T-helper 1 cell treated with Interleukin-12 subunit alpha and Interleukin-12 subunit beta and Interleukin-4 antibody, amounts not matched to agents 30 ng/mL and 1 ng/mL, for 36 hours (primary cell): ENCODE measurements at regions not wholly inside any gene's neighbourhood (a gene's known extent, or its start where the extent isn't known, plus 50 kb on each side); places are given as distances from the start of the nearest gene placed in this dataset.

Experiments
- intact Hi-C: fragments of 100-400 bp; cut with micrococcal nuclease; formaldehyde crosslinking; loops from one replicate; pipeline ENCODE4 v1.15.1; 2024

DNA sequence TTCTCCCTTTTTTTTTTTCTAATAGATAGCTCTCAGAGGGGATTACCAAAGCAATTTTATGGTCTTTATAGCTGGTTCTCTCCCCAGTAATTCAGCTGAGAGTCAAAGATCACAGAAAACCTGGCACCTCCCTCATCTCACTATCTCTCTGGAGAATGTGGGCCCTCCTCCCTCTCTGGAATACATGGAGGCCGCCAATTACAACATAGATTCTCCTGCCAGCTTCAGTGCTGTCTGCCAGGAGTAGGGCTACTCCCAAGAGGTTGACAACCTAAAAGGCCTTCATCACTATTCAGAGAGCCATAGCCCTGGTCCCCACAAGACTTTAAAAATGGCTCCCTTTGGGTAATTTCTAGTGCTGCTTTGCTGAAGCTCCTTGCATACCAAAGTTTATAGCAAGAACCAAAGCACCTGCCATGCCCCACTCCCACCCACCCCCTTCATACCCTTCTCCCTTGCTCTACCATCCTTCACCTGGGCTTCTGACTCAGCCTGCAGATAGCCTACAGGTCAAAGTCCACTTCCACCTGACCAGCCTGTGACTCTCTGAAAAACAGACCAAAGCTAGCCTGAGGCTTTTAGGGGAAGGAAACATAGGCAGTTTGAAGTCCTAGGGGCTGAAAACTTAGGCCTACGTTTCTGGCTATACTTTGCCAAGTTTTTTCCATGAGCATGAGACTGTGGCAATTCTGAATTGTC, 472.3 kb downstream of the TNS1 start:
- intact Hi-C loops = no loop called here

GRCh38 chr2:217529271-217529670, 473.5 kb downstream of the TNS1 start:
- intact Hi-C loops = no loop called here

GRCh38 chr2:217527590-217528202, 475.1 kb downstream of the TNS1 start:
- intact Hi-C loops = no loop called here

- intact Hi-C loops = no loop called here
Measured at GRCh38 chr2:217525076-217525475, 477.7 kb downstream of the TNS1 start.

- intact Hi-C loops = no loop called here
Measured at GRCh38 chr2:217523286-217523685, 479.5 kb downstream of the TNS1 start.

DNA sequence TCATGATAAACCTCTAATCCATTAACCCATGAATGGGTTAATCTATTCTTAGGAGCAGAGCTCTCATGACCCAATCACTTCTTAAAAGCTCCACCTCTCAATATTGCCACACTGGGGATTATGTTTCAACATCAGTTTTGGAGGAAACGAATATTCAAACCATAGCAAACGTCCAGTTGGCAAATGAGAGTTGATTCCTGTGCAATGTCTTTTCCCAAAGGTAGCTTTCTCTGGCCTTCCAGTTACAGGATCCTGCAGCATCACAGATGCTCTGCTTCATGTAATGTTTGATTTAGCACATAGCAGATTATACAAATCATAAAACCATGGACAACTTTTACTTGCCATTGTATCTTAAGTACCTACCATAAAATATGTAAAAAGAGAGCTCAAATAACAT, 481.0 kb downstream of the TNS1 start:
- intact Hi-C loops = no loop called here

GRCh38 chr2:217520356-217521010, 482.3 kb downstream of the TNS1 start:
- intact Hi-C loops = no loop called here

GRCh38 chr2:217517402-217517801, 485.4 kb downstream of the TNS1 start:
- intact Hi-C loops = loop anchor here (10.0 kb wide), 1 partner anchor 353 kb away; no protein-coding TSS in a partner anchor

DNA sequence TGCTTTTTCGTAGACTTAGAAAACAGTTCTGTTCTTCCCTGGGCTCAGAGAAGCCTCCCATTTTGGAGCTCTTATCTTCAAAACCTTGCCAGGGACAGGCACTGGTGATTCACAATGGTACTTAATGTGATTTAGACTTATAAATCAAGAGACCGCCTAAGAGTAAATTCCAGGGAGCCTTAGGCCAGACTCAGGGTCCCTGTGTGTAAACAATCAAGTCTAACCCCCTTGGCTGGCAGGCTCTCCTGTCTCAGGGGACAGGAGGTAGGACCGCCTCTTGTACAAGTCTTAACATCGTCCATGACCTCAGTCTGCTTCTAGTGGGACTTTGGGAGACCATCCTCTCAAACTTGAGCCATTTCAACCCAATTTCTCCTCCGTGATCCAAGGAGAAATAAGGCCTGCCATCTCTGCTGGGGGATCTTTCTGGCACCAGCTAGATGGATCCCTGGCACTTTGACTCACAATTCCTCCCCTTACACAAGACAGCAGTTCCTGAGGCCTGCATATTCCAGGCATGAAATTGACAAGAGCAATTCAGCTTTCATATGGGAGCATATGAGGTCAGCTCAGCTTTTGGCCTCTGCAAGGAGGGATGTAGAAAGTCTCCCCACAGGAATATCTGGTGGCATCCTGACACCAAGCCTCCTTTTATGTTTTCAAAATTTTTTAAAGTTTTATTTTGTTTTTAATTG, 487.0 kb downstream of the TNS1 start:
- intact Hi-C loops = loop anchor here (10.0 kb wide), 1 partner anchor 351 kb away; no protein-coding TSS in a partner anchor

DNA sequence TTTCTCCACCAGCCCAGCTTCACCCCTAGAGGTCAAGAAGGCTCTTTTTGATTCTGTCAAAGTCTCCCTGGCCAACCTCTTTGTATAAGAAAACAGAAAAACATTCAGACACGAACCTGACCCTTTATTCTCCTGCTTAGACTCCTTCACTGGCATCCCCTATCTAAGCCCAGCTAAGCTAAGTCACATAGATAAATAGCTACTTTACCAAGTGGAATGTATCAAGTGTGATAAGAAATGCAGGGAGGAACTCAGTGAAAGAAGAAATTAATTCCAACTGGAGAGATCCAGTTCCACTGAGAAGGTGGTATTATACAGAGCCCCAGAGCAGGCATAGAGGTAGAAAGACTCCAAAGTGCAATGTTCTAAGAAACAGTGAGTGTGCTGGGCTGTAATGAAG, 489.5 kb downstream of the TNS1 start:
- intact Hi-C loops = loop anchor here (10.0 kb wide), 1 partner anchor 348 kb away; no protein-coding TSS in a partner anchor

GRCh38 chr2:217512728-217513127, 490.1 kb downstream of the TNS1 start:
- intact Hi-C loops = loop anchor here (10.0 kb wide), 1 partner anchor 348 kb away; no protein-coding TSS in a partner anchor

DNA sequence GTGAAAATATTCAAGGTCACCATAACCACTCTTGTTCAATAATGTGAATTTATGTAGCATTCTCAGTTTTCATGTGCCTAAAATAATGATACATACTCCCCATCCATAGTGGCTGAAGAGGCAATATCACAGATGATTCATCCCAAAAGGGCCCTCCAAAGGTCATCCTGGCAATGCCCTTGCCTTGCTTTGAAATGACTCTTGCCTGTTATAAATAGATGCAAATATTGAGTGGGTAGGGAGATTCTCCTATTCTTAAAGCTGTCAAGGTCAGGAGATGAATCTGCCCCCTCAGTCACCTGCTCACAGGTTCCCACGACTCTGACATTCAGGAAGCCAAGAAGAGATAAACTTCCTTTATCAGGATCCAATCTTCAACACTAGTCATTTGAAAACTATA, 490.5 kb downstream of the TNS1 start:
- intact Hi-C loops = loop anchor here (10.0 kb wide), 1 partner anchor 347 kb away; no protein-coding TSS in a partner anchor

DNA sequence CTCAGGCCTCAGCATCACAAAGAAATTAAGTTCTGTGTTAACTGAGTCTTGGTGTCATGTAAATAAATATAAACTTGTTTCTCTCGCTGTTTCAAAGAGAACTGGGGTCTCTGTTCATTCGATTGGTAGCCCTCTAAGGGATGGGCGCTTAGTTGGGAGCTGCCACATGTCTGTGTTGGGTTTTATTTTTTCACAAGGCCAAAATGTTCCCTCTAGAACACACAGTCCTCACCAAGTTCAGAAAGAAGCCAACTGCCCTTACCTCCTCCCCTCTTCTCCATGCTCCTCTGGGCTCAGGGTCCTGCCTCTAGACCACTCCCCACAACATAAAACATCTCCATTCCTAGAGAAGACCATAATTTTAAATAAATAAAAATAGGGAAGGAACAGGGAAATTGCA, 490.9 kb downstream of the TNS1 start:
- intact Hi-C loops = loop anchor here (2.0 to 10.0 kb wide), 2 partner anchors 347 to 993 kb away; no protein-coding TSS in a partner anchor

DNA sequence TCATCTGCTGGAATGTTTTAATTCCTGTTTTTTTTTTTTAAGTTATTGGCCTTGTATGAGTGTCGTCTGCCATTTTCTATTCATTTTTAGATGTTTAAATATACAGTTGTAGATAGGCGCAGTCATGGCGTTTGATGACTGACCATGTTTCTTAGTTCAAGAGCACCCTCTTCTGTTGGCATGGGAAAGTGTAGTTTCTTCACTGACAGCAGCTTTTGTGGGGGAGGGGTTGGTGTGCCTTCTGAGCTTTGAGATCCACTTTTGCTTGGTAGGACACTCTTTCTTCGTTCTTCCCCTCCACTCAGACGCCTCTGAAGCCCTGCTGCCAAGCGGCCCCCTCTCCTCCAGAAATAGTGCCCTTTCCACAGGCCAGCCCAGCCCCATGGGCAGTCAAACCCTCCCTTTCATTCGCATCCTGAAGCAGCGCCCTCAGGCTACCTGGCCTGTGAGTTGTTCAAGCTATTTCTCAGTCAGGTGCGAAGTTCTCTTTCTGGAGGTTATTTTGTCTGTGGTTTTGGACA, 492.0 kb downstream of the TNS1 start:
- intact Hi-C loops = loop anchor here (1.0 to 10.0 kb wide), 6 partner anchors 202 to 992 kb away; no protein-coding TSS in a partner anchor

GRCh38 chr2:217505303-217505702, 497.5 kb downstream of the TNS1 start:
- intact Hi-C loops = no loop called here

DNA sequence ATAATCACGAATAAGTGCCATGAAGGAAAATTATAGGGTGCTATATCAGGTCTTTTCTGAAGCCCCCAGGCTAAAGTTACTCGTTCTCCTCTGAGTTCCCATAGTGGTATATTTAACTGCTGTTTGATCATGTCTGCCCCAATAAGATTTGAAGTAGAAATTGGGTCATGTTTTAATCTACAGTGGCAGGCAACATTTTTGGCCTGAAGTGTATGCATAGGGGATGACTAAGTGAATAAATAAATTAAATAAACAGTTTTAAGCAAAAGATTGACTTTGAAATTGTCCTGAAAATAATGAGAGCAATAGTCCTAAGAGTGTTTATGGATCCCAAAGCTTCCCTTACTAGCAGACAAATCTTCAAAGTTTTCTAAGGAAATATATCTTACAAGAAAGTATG, 500.9 kb downstream of the TNS1 start:
- intact Hi-C loops = no loop called here

GRCh38 chr2:217497843-217498377, 504.9 kb downstream of the TNS1 start:
- intact Hi-C loops = no loop called here

DNA sequence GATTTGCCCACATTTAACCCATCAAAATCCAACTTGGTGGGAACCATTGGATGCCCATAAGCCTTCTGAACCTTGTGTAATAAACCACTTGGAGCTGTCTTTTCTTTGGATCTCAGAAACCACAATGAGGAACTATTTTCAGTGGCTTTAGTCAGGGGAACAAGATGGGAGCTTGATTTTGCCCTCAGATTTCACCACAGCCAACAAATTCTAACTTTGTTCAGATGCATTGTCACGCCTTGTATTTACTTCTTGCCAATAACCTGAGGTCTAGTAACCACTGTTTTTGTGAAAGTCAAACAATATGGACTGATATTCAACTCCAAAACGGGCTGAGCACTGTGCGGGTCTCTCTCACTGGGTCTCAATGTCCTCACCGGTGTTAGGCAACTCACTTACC, 508.2 kb downstream of the TNS1 start:
- intact Hi-C loops = no loop called here

DNA sequence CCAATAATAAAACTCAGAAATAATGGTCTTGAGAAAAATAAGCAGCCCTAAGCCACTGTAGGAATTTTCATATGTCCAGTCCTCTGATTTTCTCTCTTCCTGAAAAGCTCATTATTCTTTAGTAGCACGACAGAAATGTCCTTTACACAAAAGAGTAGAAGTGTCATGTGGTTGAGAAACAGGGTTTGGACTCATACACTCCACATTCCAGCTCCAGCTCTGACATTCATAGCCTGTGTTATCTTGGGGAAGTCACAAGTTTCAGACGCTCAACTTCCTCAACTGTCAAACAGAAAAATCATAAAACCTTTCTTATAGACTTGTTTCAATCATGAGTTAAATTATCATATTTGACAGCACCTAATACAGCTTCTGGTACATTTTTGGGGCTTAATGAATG, 511.5 kb downstream of the TNS1 start:
- intact Hi-C loops = no loop called here

DNA sequence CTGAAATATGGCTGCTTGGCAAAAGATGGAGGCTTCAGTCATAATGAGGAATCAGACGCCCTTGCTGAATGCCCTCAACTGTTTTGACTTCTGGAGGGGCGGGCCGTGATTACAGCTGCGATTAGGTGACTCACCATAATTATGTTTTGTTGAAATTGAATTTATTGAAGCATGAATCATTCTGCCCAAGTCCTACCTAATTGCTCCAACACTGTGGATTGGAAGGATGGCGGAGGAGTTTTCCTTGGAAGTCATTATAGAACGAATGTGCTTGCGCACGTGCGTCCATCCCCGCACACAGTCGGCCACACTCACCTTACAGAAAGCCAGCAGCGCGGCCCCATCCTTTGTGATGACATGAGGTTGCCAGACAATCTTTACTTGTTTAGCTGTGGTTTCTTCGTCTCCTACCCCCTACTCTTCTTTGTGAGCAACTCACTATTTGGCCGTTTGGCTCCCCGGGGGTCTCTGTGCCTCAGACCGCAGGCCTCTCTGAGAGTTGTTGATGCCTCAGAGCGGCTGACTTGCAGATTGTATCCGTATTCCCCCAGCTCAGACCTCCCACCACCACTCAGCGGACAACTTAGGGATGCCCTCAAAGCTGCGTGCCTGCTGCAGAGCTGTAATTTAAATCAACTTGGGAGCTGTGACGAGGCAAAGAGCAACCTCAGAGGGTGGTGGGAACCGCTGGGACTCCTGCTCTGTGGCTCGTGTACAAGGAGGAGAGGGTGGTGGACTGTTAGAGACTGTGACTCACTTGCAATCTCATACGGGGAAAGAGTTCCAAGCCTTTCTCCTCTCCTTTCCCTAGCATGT, 513.4 kb downstream of the TNS1 start:
- intact Hi-C loops = no loop called here
